HAP-1 (cell line): ENCODE measurements at regions not wholly inside any gene's neighbourhood (a gene's known extent, or its start where the extent isn't known, plus 50 kb on each side); places are given as distances from the start of the nearest gene placed in this dataset.

Experiments used
- DNase-seq, 2 experiments: peaks; one replicate each; pipeline ENCODE4 v3.0.0-alpha.2; 2016 to 2020; ENCODE audit warnings: low spot score in 2 of 2
- H3K27me3 ChIP-seq: fragments of 250-450 bp; sonication (Bioruptor Pico); 2 replicates; pipeline ENCODE4 v1.5.1; 2020; ENCODE audit warnings: low read depth, mild to moderate bottlenecking, moderate library complexity
- H3K36me3 ChIP-seq: fragments of 250-450 bp; sonication (Bioruptor Pico); replicated peaks from 2 replicates; pipeline ENCODE4 v1.5.1; 2020; ENCODE audit warnings: mild to moderate bottlenecking
- H3K4me1 ChIP-seq: fragments of 250-450 bp; sonication (Bioruptor Pico); 2 replicates; pipeline ENCODE4 v1.5.1; 2020; ENCODE audit warnings: mild to moderate bottlenecking
- H3K4me3 ChIP-seq: fragments of 250-450 bp; sonication (Bioruptor Pico); 2 replicates; pipeline ENCODE4 v1.5.1; 2020; ENCODE audit warnings: mild to moderate bottlenecking, moderate library complexity
- H3K9me3 ChIP-seq: fragments of 250-450 bp; sonication (Bioruptor Pico); 2 replicates; pipeline ENCODE4 v1.5.1; 2020; ENCODE audit warnings: mild to moderate bottlenecking, moderate library complexity
- in situ Hi-C: fragments of 300-500 bp; cut with MboI; formaldehyde crosslinking; loops from 3 replicates; pipeline ENCODE4 v1.14.3; 2020; ENCODE audit warnings: low sequenced_read_pairs, inconsistent platforms, mixed read lengths

GRCh38 chr7:130909161-130909836, 175.3 kb upstream of the KLF14 start:
- in situ Hi-C loops = no loop called here
- H3K4me3 ChIP-seq = no peak overlapping the region

GRCh38 chr7:130909881-130910672, 176.1 kb upstream of the KLF14 start:
- in situ Hi-C loops = no loop called here
- no peak for DNase-seq
- H3K4me3 ChIP-seq = no peak overlapping the region

More at GRCh38 chr7:130909161-130909836, 175.3 kb upstream of the KLF14 start:
- H3K9me3 ChIP-seq = no peaks in the 10 kb centered on the region
- no peaks in the 10 kb centered on the region for H3K27me3 ChIP-seq
- DNase-seq = no peak
- peaks cover 3% of the 10 kb centered on the region; the same call in 1 of the 2 replicates for H3K36me3 ChIP-seq
- peaks cover 33% of the 10 kb centered on the region for H3K4me1 ChIP-seq

GRCh38 chr7:130910949-130911944, 177.2 kb upstream of the KLF14 start:
- Histone ChIP-seq H3K36me3 (no peaks in the 10 kb centered on the region; the same call in 1 of the 2 replicates), H3K9me3 (no peaks in the 10 kb centered on the region), H3K4me3 (no peak overlapping the region), H3K27me3 (no peaks in the 10 kb centered on the region), H3K4me1 (peaks cover 33% of the 10 kb centered on the region)
- DNase-seq = no peak
- in situ Hi-C loops = no loop called here

More at GRCh38 chr7:130909881-130910672, 176.1 kb upstream of the KLF14 start:
- peaks cover 3% of the 10 kb centered on the region; the same call in 1 of the 2 replicates for H3K36me3 ChIP-seq
- no peaks in the 10 kb centered on the region for H3K27me3 ChIP-seq
- H3K4me1 ChIP-seq = peaks cover 33% of the 10 kb centered on the region
- no peaks in the 10 kb centered on the region for H3K9me3 ChIP-seq

GRCh38 chr7:130912082-130912861, 178.3 kb upstream of the KLF14 start:
- H3K4me1 ChIP-seq = peaks cover 33% of the 10 kb centered on the region
- no peaks in the 10 kb centered on the region for H3K27me3 ChIP-seq
- H3K36me3 ChIP-seq = no peaks in the 10 kb centered on the region; the same call in 1 of the 2 replicates
- H3K4me3 ChIP-seq = no peak overlapping the region
- peak in 1 of 2 experiments; percentile 30 for DNase-seq
- in situ Hi-C loops = no loop called here
- H3K9me3 ChIP-seq = no peaks in the 10 kb centered on the region

GRCh38 chr7:130912862-130913638, 179.0 kb upstream of the KLF14 start:
- H3K4me3 ChIP-seq = peak overlapping the region; percentile 7

GRCh38 chr7:130913639-130914553, 179.9 kb upstream of the KLF14 start:
- no peak for DNase-seq
- H3K36me3 ChIP-seq = no peaks in the 10 kb centered on the region; the same call in 1 of the 2 replicates
- no peaks in the 10 kb centered on the region for H3K27me3 ChIP-seq
- no peak overlapping the region for H3K4me3 ChIP-seq
- peaks cover 33% of the 10 kb centered on the region for H3K4me1 ChIP-seq
- H3K9me3 ChIP-seq = no peaks in the 10 kb centered on the region
- in situ Hi-C loops = no loop called here

More at GRCh38 chr7:130912862-130913638, 179.0 kb upstream of the KLF14 start:
- Histone ChIP-seq H3K9me3 (no peaks in the 10 kb centered on the region), H3K27me3 (no peaks in the 10 kb centered on the region), H3K4me1 (peaks cover 33% of the 10 kb centered on the region), H3K36me3 (no peaks in the 10 kb centered on the region; the same call in 1 of the 2 replicates)
- in situ Hi-C loops = no loop called here
- DNase-seq = peak in 1 of 2 experiments; percentile 38

GRCh38 chr7:130914554-130915294, 180.7 kb upstream of the KLF14 start:
- Histone ChIP-seq H3K36me3 (peaks cover 2% of the 10 kb centered on the region; the same call in 1 of the 2 replicates), H3K4me1 (peaks cover 33% of the 10 kb centered on the region), H3K4me3 (no peak overlapping the region), H3K27me3 (no peaks in the 10 kb centered on the region), H3K9me3 (no peaks in the 10 kb centered on the region)
- DNase-seq = no peak
- in situ Hi-C loops = no loop called here

- H3K27me3 ChIP-seq = no peaks in the 10 kb centered on the region
- DNase-seq = no peak
- in situ Hi-C loops = no loop called here
- H3K4me3 ChIP-seq = no peak overlapping the region
- 0 out of 2 replicates have a peak, but pooled peaks cover 2% of the 10 kb centered on the region for H3K36me3 ChIP-seq
- peaks cover 13% of the 10 kb centered on the region for H3K4me1 ChIP-seq
- no peaks in the 10 kb centered on the region for H3K9me3 ChIP-seq
Observed at GRCh38 chr7:130917669-130918128, 183.7 kb upstream of the KLF14 start.

- Histone ChIP-seq H3K36me3 (0 out of 2 replicates have a peak, but pooled peaks cover 2% of the 10 kb centered on the region), H3K4me3 (no peak overlapping the region), H3K27me3 (no peaks in the 10 kb centered on the region), H3K9me3 (no peaks in the 10 kb centered on the region), H3K4me1 (peaks cover 7% of the 10 kb centered on the region)
- in situ Hi-C loops = no loop called here
- no peak for DNase-seq
Observed at GRCh38 chr7:130918129-130919052, 184.4 kb upstream of the KLF14 start.
